ENCODE measurements at regions not wholly inside any gene's neighbourhood (a gene's known extent, or its start where the extent isn't known, plus 50 kb on each side); places are given as distances from the start of the nearest gene placed in this dataset.
A peak's percentile ranks its signal among the peaks of the same experiment; 100 is the strongest.

- no peak for DNase-seq
Measured at GRCh38 chr4:166655705-166656104, 578.6 kb downstream of the SPOCK3 start.

GRCh38 chr4:166657261-166657660 lies 577.0 kb downstream of the SPOCK3 start:
- DNase-seq = peak; percentile 1

- DNase-seq = no peak
Measured at GRCh38 chr4:166658585-166658984, 575.7 kb downstream of the SPOCK3 start.

GRCh38 chr4:166662266-166662843 lies 571.9 kb downstream of the SPOCK3 start:
- no peak for DNase-seq

- no peak for DNase-seq
Measured at GRCh38 chr4:166670341-166670740, 564.0 kb downstream of the SPOCK3 start.

- no peak for DNase-seq
Measured at GRCh38 chr4:166673911-166674310, 560.4 kb downstream of the SPOCK3 start.

GRCh38 chr4:166675411-166675810 lies 558.9 kb downstream of the SPOCK3 start:
- DNase-seq = peak; percentile 59

GRCh38 chr4:166680796-166681195 lies 553.5 kb downstream of the SPOCK3 start:
- no peak for DNase-seq

GRCh38 chr4:166682200-166682599 lies 552.1 kb downstream of the SPOCK3 start:
- no peak for DNase-seq

All from amniotic stem cell (primary cell).